ENCODE measurements at regions not wholly inside any gene's neighbourhood (a gene's known extent, or its start where the extent isn't known, plus 50 kb on each side); places are given as distances from the start of the nearest gene placed in this dataset.

- TF ChIP-seq POLR2A (IDR thresholded peaks at IDR 0.05; ENCODE audit: low read depth, low read length): no peak
- no peak for TF ChIP-seq TAF1 (IDR thresholded peaks at IDR 0.05; ENCODE audit: borderline replicate concordance, low read depth, low read length)
- no peak for TF ChIP-seq POLR2AphosphoS5 (IDR thresholded peaks at IDR 0.05; ENCODE audit: low read depth, low read length)
Measured at GRCh38 chr7:125065546-125065945, 135.9 kb upstream of the POT1 start.
